Panc1 (cell line): ENCODE measurements at regions not wholly inside any gene's neighbourhood (a gene's known extent, or its start where the extent isn't known, plus 50 kb on each side); places are given as distances from the start of the nearest gene placed in this dataset.

Experiments
- CTCF ChIP-seq: fragments of 450-650 bp; IDR thresholded peaks from 2 replicates; pipeline ENCODE4 v1.5.1; 2017; ENCODE audit warnings: mild to moderate bottlenecking
- REST ChIP-seq, 2 experiments: IDR thresholded peaks; 2 replicates each; pipeline ENCODE4 v1.6.1; 2011 to 2012; ENCODE audit warnings: low read depth in 2 of 2, control low read depth in 1 of 2, low read length in 1 of 2, mild to moderate bottlenecking in 1 of 2, moderate library complexity in 1 of 2; ENCODE audit not compliant: insufficient read depth in 1 of 2

GRCh38 chr2:120858361-120859106 lies 122.9 kb downstream of the GLI2 start:
- TF ChIP-seq CTCF (no peak), REST (IDR thresholded peaks at IDR 0.05; ENCODE audit: insufficient read depth in 1 of 2, low read depth in 2 of 2, low read length in 1 of 2) (no peak)
